K562 (cell line): ENCODE measurements at regions not wholly inside any gene's neighbourhood (a gene's known extent, or its start where the extent isn't known, plus 50 kb on each side); places are given as distances from the start of the nearest gene placed in this dataset.

ENCODE experiments used
- ATAC-seq: fragments of 200-7000 bp; cut with Tn5 transposase; 3 replicates; pipeline ENCODE4 v1.9.1; 2020; ENCODE audit warnings: moderate library complexity
- BruUV-seq: library from RNA; stranded (reverse); fragments of 400-500 nt; replicated peaks from 2 replicates; lab custom pipeline; 2021; lab: Mats Ljungman, UMichigan
- CTCF ChIA-PET: fragments of 300-600 bp; formaldehyde crosslinking; extraction: SDS; loops from one replicate; lab custom pipeline; 2021; ENCODE audit warnings: low intra/inter-chr PET ratio; lab: Yijun Ruan, JAX
- POLR2A ChIA-PET: fragments of 300-600, 350-650 bp; sonication (Branson Sonifier 250); formaldehyde crosslinking; extraction: SDS; loops from one replicate; lab custom pipeline; 2021; ENCODE audit warnings: antibody characterized with exemption, inconsistent platforms; lab: Yijun Ruan, JAX
- DNase-seq, 4 experiments: peaks; one replicate each; pipeline versions ENCODE4 v3.0.0 to v3.0.0-alpha.2; 2011 to 2018; ENCODE audit warnings: low spot score in 3 of 4, mixed read lengths in 3 of 4; ENCODE audit errors: extremely low read depth in 1 of 4
- FAIRE-seq: peaks from 2 replicates; lab custom pipeline; 2011; peaks lifted over from hg19 to GRCh38; lab: Jason Lieb, UNC
- H2AFZ ChIP-seq: 2 replicates; pipeline ENCODE4 v1.6.0; 2011; ENCODE audit warnings: low read depth, low read length, control low read depth, inconsistent platforms
- H3K27ac ChIP-seq: fragments of 200-600 bp; 3 replicates; pipeline ENCODE4 v1.8.0; 2011; ENCODE audit warnings: low read depth, mild to moderate bottlenecking, control low read depth, inconsistent platforms, low read length, moderate library complexity, mixed read lengths; ENCODE audit errors: extremely low read depth
- H3K27me3 ChIP-seq, 2 experiments: fragments of 300-600 bp in 1 of 2; 2 replicates in 1 of 2; 3 replicates in 1 of 2; pipeline versions ENCODE4 v1.6.0 to v1.8.0; 2011; ENCODE audit warnings: inconsistent platforms in 2 of 2, low read length in 2 of 2, mild to moderate bottlenecking in 1 of 2, mixed read lengths in 1 of 2, moderate library complexity in 1 of 2; ENCODE audit not compliant: control insufficient read depth in 2 of 2, insufficient read depth in 2 of 2
- H3K36me3 ChIP-seq: fragments of 300-600 bp; 3 replicates; pipeline ENCODE4 v1.8.0; 2011; ENCODE audit warnings: mild to moderate bottlenecking, low read length, inconsistent platforms; ENCODE audit not compliant: control insufficient read depth, insufficient read depth
- H3K4me1 ChIP-seq, 2 experiments: fragments of 200-600 bp in 1 of 2; replicated peaks in 1 of 2; 2 replicates in 1 of 2; 3 replicates in 1 of 2; pipeline versions ENCODE4 v1.5.1 to v1.8.0; 2011; ENCODE audit warnings: inconsistent platforms in 2 of 2, low read length in 2 of 2, mild to moderate bottlenecking in 1 of 2, mixed read lengths in 1 of 2, moderate library complexity in 1 of 2; ENCODE audit not compliant: control insufficient read depth in 2 of 2, insufficient read depth in 2 of 2
- H3K4me2 ChIP-seq: 2 replicates; pipeline ENCODE4 v1.6.1; 2011; ENCODE audit warnings: low read length, control low read depth, inconsistent platforms, mixed read lengths; ENCODE audit not compliant: insufficient read depth
- H3K4me3 ChIP-seq: fragments of 200-600 bp; sonication (generic), shearing (Covaris generic); 2 replicates; pipeline ENCODE4 v1.5.1; 2016; ENCODE audit warnings: control low read depth, inconsistent platforms
- H3K79me2 ChIP-seq: fragments of 200-600 bp; 3 replicates; pipeline ENCODE4 v1.8.0; 2011; ENCODE audit warnings: low read length, inconsistent platforms; ENCODE audit not compliant: control insufficient read depth, insufficient read depth
- H3K9ac ChIP-seq, 2 experiments: 2 replicates each; pipeline versions ENCODE4 v1.6.0 to v1.6.1; 2011; ENCODE audit warnings: low read depth in 2 of 2, low read length in 2 of 2, control low read depth in 1 of 2, inconsistent platforms in 1 of 2, mild to moderate bottlenecking in 1 of 2, mixed read lengths in 1 of 2; ENCODE audit not compliant: insufficient read depth in 1 of 2
- H3K9me1 ChIP-seq: one replicate; pipeline ENCODE4 v1.6.0; 2011; ENCODE audit warnings: inconsistent platforms, mild to moderate bottlenecking, low read length, moderate library complexity; ENCODE audit not compliant: control insufficient read depth, insufficient read depth
- H3K9me3 ChIP-seq: replicated peaks from 2 replicates; pipeline ENCODE4 v1.5.1; 2011; ENCODE audit warnings: low read depth, low read length, inconsistent platforms; ENCODE audit not compliant: control insufficient read depth, insufficient read depth
- H4K20me1 ChIP-seq: replicated peaks from 2 replicates; pipeline ENCODE4 v1.6.1; 2011; ENCODE audit warnings: low read length, inconsistent platforms, mixed read lengths; ENCODE audit not compliant: control insufficient read depth, insufficient read depth
- ATF7 ChIP-seq: fragments of 450-650 bp; IDR thresholded peaks from 2 replicates; pipeline ENCODE4 v1.7.1; 2014; ENCODE audit warnings: mild to moderate bottlenecking, moderate library complexity
- BACH1 ChIP-seq: fragments of 200-800 bp; sonication (Bioruptor generic); IDR thresholded peaks from 2 replicates; pipeline ENCODE4 v1.6.1; 2016; ENCODE audit warnings: missing genetic modification characterization, missing compliant biosample characterization
- BCOR ChIP-seq: fragments of 450-650 bp; IDR thresholded peaks from 2 replicates; pipeline ENCODE4 v1.6.1; 2016
- ETV5 ChIP-seq: sonication (generic); formaldehyde crosslinking; IDR thresholded peaks from 2 replicates; pipeline ENCODE4 v1.4.0; 2020; ENCODE audit warnings: low read depth, mild to moderate bottlenecking, missing genetic modification reagents
- HNRNPUL1 ChIP-seq: fragments of 200-400 bp; formaldehyde crosslinking; IDR thresholded peaks from 2 replicates; pipeline ENCODE4 v1.6.1; 2017; ENCODE audit warnings: low read length
- ILF3 ChIP-seq: fragments of 450-650 bp; IDR thresholded peaks from 2 replicates; pipeline ENCODE4 v1.6.1; 2018; ENCODE audit warnings: antibody characterized with exemption, mild to moderate bottlenecking, moderate library complexity, borderline replicate concordance
- NCOA2 ChIP-seq, 2 experiments: fragments of 450-650 bp; IDR thresholded peaks; 2 replicates each; pipeline ENCODE4 v1.6.1; 2018; ENCODE audit warnings: mild to moderate bottlenecking in 2 of 2, moderate library complexity in 1 of 2; ENCODE audit not compliant: partially characterized antibody in 2 of 2
- RBM25 ChIP-seq: fragments of 200-400 bp; formaldehyde crosslinking; IDR thresholded peaks from 2 replicates; pipeline ENCODE4 v1.6.1; 2018; ENCODE audit warnings: low read length, low read depth, moderate library complexity; ENCODE audit not compliant: severe bottlenecking
- TRIM28 ChIP-seq: fragments of 450-650 bp; IDR thresholded peaks from 2 replicates; pipeline ENCODE4 v1.6.1; 2017
- ZC3H8 ChIP-seq: fragments of 450-650 bp; IDR thresholded peaks from 2 replicates; pipeline ENCODE4 v1.6.1; 2017
- ZFP36 ChIP-seq: fragments of 150-350 bp; IDR thresholded peaks from 2 replicates; pipeline ENCODE4 v1.6.1; 2018; ENCODE audit warnings: low read length, low read depth; ENCODE audit not compliant: partially characterized antibody
- ZNF282 ChIP-seq: sonication (generic); formaldehyde crosslinking; IDR thresholded peaks from 2 replicates; pipeline ENCODE4 v1.8.1; 2023; ENCODE audit warnings: missing genetic modification reagents
- WGBS: fragments of 100-300 bp; shearing (Covaris generic); methylation state at CpG from one replicate; pipeline ENCODE4 v1.1.6; 2016; ENCODE audit warnings: low coverage, mixed read lengths; ENCODE audit not compliant: insufficient coverage; ENCODE audit errors: missing lambda C conversion rate; 5-methylcytosine and 5-hydroxymethylcytosine counted together
- in situ Hi-C: fragments of 300-500 bp; cut with MboI; formaldehyde crosslinking; loops from 4 replicates; pipeline ENCODE4 v1.15.0; 2018; ENCODE audit warnings: inconsistent platforms, mixed read lengths
- intact Hi-C: fragments of 100-400 bp; cut with micrococcal nuclease; formaldehyde crosslinking; loops from 2 replicates; pipeline ENCODE4 v1.14.2; 2022
- TF ChIP-seq, protein P1 (sequence below): fragments of 250-450 bp; sonication (Bioruptor Pico); IDR thresholded peaks from 2 replicates; pipeline ENCODE4 v1.5.0; 2020; ENCODE audit warnings: mild to moderate bottlenecking, borderline replicate concordance
- TF ChIP-seq, protein P2 (sequence below): sonication (generic); formaldehyde crosslinking; IDR thresholded peaks from 2 replicates; pipeline ENCODE4 v1.8.0; 2022; ENCODE audit warnings: mild to moderate bottlenecking, low read depth, missing genetic modification reagents
- TF ChIP-seq, protein P3 (sequence below): fragments of 250-450 bp; sonication (Bioruptor Pico); IDR thresholded peaks from 2 replicates; pipeline ENCODE4 v1.5.0; 2022; ENCODE audit warnings: mild to moderate bottlenecking
- TF ChIP-seq, protein P4 (sequence below): fragments of 250-450 bp; sonication (Bioruptor Pico); IDR thresholded peaks from 2 replicates; pipeline ENCODE4 v1.8.0; 2021; ENCODE audit warnings: borderline replicate concordance, mild to moderate bottlenecking, moderate library complexity; ENCODE audit not compliant: poor library complexity, severe bottlenecking

DNA sequence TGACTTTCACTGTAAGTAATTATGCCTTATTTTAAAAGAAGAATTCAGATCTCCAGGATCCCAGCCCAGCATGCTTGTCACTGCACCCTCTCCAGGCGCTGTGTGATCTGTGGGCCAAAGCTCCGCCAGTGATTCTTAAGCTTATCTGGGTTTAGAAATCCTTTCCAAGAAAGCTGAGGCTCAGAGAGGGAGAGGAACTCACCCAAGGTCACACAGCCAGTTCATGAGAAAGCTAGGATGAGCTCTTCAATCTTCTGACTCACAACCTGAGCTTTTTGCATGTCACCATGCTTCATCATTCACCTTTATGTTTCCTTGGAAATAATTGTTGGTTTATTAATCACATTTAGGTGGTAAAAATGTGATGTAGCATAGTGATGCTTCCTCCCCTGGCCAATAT lies 136.6 kb upstream of the HAND1 start:
- no peak for FAIRE-seq
- DNase-seq: no peak
- no peak overlapping the region for H3K4me3 ChIP-seq
- H3K9ac ChIP-seq: no peak overlapping the region
- H3K79me2 ChIP-seq: no peaks in the 10 kb centered on the region
- 0% methylated on average over 2 of the region's 2 CpGs for WGBS
- TF ChIP-seq NCOA2 (IDR thresholded peaks at IDR 0.05; ENCODE audit: partially characterized antibody in 2 of 2) (no peak), ETV5 (CRISPR knock-in tag) (no peak), ZFP36 (peak; percentile 68), ATF7 (no peak), ZNF282 (CRISPR knock-in tag) (no peak), ILF3 (no peak), BCOR (peak; percentile 16; the same call in 1 of the 2 replicates), BACH1 (tag) (no peak), ZC3H8 (no peak), HNRNPUL1 (no peak), RBM25 (peak; percentile 90), TRIM28 (no peak)
- TF ChIP-seq, protein P1, sequence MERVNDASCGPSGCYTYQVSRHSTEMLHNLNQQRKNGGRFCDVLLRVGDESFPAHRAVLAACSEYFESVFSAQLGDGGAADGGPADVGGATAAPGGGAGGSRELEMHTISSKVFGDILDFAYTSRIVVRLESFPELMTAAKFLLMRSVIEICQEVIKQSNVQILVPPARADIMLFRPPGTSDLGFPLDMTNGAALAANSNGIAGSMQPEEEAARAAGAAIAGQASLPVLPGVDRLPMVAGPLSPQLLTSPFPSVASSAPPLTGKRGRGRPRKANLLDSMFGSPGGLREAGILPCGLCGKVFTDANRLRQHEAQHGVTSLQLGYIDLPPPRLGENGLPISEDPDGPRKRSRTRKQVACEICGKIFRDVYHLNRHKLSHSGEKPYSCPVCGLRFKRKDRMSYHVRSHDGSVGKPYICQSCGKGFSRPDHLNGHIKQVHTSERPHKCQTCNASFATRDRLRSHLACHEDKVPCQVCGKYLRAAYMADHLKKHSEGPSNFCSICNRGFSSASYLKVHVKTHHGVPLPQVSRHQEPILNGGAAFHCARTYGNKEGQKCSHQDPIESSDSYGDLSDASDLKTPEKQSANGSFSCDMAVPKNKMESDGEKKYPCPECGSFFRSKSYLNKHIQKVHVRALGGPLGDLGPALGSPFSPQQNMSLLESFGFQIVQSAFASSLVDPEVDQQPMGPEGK (CRISPR knock-in tag): no peak
- TF ChIP-seq, protein P2, sequence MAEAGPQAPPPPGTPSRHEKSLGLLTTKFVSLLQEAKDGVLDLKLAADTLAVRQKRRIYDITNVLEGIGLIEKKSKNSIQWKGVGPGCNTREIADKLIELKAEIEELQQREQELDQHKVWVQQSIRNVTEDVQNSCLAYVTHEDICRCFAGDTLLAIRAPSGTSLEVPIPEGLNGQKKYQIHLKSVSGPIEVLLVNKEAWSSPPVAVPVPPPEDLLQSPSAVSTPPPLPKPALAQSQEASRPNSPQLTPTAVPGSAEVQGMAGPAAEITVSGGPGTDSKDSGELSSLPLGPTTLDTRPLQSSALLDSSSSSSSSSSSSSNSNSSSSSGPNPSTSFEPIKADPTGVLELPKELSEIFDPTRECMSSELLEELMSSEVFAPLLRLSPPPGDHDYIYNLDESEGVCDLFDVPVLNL (CRISPR knock-in tag): no peak
- TF ChIP-seq, protein P3, sequence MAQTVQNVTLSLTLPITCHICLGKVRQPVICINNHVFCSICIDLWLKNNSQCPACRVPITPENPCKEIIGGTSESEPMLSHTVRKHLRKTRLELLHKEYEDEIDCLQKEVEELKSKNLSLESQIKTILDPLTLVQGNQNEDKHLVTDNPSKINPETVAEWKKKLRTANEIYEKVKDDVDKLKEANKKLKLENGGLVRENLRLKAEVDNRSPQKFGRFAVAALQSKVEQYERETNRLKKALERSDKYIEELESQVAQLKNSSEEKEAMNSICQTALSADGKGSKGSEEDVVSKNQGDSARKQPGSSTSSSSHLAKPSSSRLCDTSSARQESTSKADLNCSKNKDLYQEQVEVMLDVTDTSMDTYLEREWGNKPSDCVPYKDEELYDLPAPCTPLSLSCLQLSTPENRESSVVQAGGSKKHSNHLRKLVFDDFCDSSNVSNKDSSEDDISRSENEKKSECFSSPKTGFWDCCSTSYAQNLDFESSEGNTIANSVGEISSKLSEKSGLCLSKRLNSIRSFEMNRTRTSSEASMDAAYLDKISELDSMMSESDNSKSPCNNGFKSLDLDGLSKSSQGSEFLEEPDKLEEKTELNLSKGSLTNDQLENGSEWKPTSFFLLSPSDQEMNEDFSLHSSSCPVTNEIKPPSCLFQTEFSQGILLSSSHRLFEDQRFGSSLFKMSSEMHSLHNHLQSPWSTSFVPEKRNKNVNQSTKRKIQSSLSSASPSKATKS (CRISPR knock-in tag): no peak
- TF ChIP-seq, protein P4, sequence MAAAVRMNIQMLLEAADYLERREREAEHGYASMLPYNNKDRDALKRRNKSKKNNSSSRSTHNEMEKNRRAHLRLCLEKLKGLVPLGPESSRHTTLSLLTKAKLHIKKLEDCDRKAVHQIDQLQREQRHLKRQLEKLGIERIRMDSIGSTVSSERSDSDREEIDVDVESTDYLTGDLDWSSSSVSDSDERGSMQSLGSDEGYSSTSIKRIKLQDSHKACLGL (CRISPR knock-in tag): no peak
- TF ChIP-seq, all 486 proteins: peak for 3
- Histone ChIP-seq H3K36me3 (no peaks in the 10 kb centered on the region), H3K27ac (no peak overlapping the region), H2AFZ (no peak overlapping the region), H3K4me2 (no peak overlapping the region), H3K4me1 (peaks cover 0 to 17% of the 10 kb centered on the region in 2 experiments; a peak in 2 of 5 replicates), H4K20me1 (no peaks in the 10 kb centered on the region), H3K9me1 (no peaks in the 10 kb centered on the region), H3K27me3 (peaks cover 24 to 34% of the 10 kb centered on the region in 2 experiments), H3K9me3 (no peaks in the 10 kb centered on the region)
- no TSS peak for BruUV-seq
- intact Hi-C loops: no loop called here
- ChIA-PET CTCF (no interaction called here), POLR2A (interaction anchor here (0.6 to 0.9 kb wide), 3 partner anchors 138 to 312 kb away, joined by 3 to 6 read pairs (median 5); no protein-coding TSS in a partner anchor)
- in situ Hi-C loops: no loop called here
- ATAC-seq: no peak
